ENCODE measurements at regions not wholly inside any gene's neighbourhood (a gene's known extent, or its start where the extent isn't known, plus 50 kb on each side); places are given as distances from the start of the nearest gene placed in this dataset.

- Histone ChIP-seq H3K14ac (ENCODE audit: low read length) (no peak overlapping the region), H3K18ac (ENCODE audit: low read length) (no peak overlapping the region), H2BK120ac (ENCODE audit: low read depth, low read length) (no peak overlapping the region), H3K36me3 (replicated peaks in 1 of 2; ENCODE audit: control insufficient read depth in 2 of 2, insufficient read depth in 2 of 2, low read length in 2 of 2) (no peaks in the 10 kb centered on the region), H3K4me3 (ENCODE audit: low read length in 2 of 2) (no peak overlapping the region), H2AFZ (ENCODE audit: low read length) (no peak overlapping the region), H3K27ac (replicated peaks; ENCODE audit: low read length) (no peak overlapping the region), H3K4me2 (ENCODE audit: insufficient read depth, low read length, poor library complexity, severe bottlenecking) (no peak overlapping the region), H2BK5ac (ENCODE audit: low read length) (no peak overlapping the region), H2BK15ac (ENCODE audit: low read length) (no peak overlapping the region), H3K27me3 (ENCODE audit: control insufficient read depth in 3 of 3, insufficient read depth in 3 of 3, low read depth in 1 of 3, low read length in 3 of 3) (no peaks in the 10 kb centered on the region), H3K4ac (ENCODE audit: low read length) (no peak overlapping the region), H4K91ac (ENCODE audit: low read depth, low read length, poor library complexity) (no peak overlapping the region), H2BK12ac (ENCODE audit: low read length) (no peak overlapping the region), H3K4me1 (ENCODE audit: control insufficient read depth in 2 of 2, insufficient read depth in 1 of 2, low read depth in 1 of 2, low read length in 2 of 2) (no peaks in the 10 kb centered on the region), H3K23ac (ENCODE audit: low read depth, low read length, poor library complexity) (no peak overlapping the region), H3K9ac (ENCODE audit: low read depth, low read length, poor library complexity) (no peak overlapping the region), H2AK5ac (ENCODE audit: low read depth, low read length) (no peak overlapping the region), H3K9me3 (replicated peaks in 1 of 2; ENCODE audit: control insufficient read depth in 2 of 2, insufficient read depth in 1 of 2, low read depth in 1 of 2, low read length in 2 of 2) (no peaks in the 10 kb centered on the region), H4K8ac (ENCODE audit: low read depth, low read length) (no peak overlapping the region), H3K79me1 (ENCODE audit: low read depth, low read length) (no peaks in the 10 kb centered on the region)
- DNase-seq (ENCODE audit: low spot score): no peak
- WGBS, 2 donors (ENCODE audit: extremely low coverage in 2 of 2, insufficient read length in 2 of 2, insufficient replicate concordance in 1 of 2): no CpG with 5 or more reads among the region's 2 CpGs
These were observed 170.5 kb downstream of the AREG start for GRCh38 chr4:74615411-74615810.

GRCh38 chr4:74618166-74618565 lies 173.2 kb downstream of the AREG start:
- H2AK5ac ChIP-seq (ENCODE audit: low read depth, low read length): no peak overlapping the region
- H3K4ac ChIP-seq (ENCODE audit: low read length): no peak overlapping the region
- WGBS, 2 donors (ENCODE audit: extremely low coverage in 2 of 2, insufficient read length in 2 of 2, insufficient replicate concordance in 1 of 2): no CpG with 5 or more reads among the region's 1 CpG
- no peak overlapping the region for H2BK5ac ChIP-seq (ENCODE audit: low read length)
- DNase-seq (ENCODE audit: low spot score): no peak
- H2AFZ ChIP-seq (ENCODE audit: low read length): no peak overlapping the region
- no peak overlapping the region for H4K8ac ChIP-seq (ENCODE audit: low read depth, low read length)
- H2BK15ac ChIP-seq (ENCODE audit: low read length): no peak overlapping the region
- H3K79me1 ChIP-seq (ENCODE audit: low read depth, low read length): no peaks in the 10 kb centered on the region
- no peaks in the 10 kb centered on the region for H3K27me3 ChIP-seq (ENCODE audit: control insufficient read depth in 3 of 3, insufficient read depth in 3 of 3, low read depth in 1 of 3, low read length in 3 of 3)
- no peak overlapping the region for H3K23ac ChIP-seq (ENCODE audit: low read depth, low read length, poor library complexity)
- no peak overlapping the region for H3K4me3 ChIP-seq (ENCODE audit: low read length in 2 of 2)
- H3K4me2 ChIP-seq (ENCODE audit: insufficient read depth, low read length, poor library complexity, severe bottlenecking): no peak overlapping the region
- no peak overlapping the region for H2BK120ac ChIP-seq (ENCODE audit: low read depth, low read length)
- H3K18ac ChIP-seq (ENCODE audit: low read length): no peak overlapping the region
- H3K27ac ChIP-seq (replicated peaks; ENCODE audit: low read length): no peak overlapping the region
- H2BK12ac ChIP-seq (ENCODE audit: low read length): no peak overlapping the region
- H3K14ac ChIP-seq (ENCODE audit: low read length): no peak overlapping the region
- H3K4me1 ChIP-seq (ENCODE audit: control insufficient read depth in 2 of 2, insufficient read depth in 1 of 2, low read depth in 1 of 2, low read length in 2 of 2): no peaks in the 10 kb centered on the region
- H4K91ac ChIP-seq (ENCODE audit: low read depth, low read length, poor library complexity): no peak overlapping the region
- H3K9ac ChIP-seq (ENCODE audit: low read depth, low read length, poor library complexity): no peak overlapping the region
- no peaks in the 10 kb centered on the region for H3K9me3 ChIP-seq (replicated peaks in 1 of 2; ENCODE audit: control insufficient read depth in 2 of 2, insufficient read depth in 1 of 2, low read depth in 1 of 2, low read length in 2 of 2)
- H3K36me3 ChIP-seq (replicated peaks in 1 of 2; ENCODE audit: control insufficient read depth in 2 of 2, insufficient read depth in 2 of 2, low read length in 2 of 2): no peaks in the 10 kb centered on the region

DNA sequence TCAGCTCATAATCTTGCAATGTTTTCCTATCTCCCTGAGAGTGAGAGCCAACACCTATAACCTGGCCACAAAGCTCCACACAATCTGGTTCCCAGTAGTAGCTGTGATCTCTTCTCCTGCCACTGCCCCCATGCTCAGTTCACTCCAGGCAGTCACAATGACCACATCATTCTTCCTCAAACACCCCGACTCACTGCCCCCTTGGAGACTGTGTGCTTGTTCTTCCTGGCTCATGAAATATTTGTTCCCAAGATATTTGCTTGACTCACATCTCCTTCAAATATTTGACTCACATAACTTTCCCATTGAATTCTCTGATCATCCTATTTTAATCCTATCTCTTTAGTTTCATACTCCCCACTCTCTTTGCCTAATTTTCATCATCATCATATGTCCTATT lies 173.7 kb downstream of the AREG start:
- no CpG with 5 or more reads among the region's 1 CpG for WGBS, 2 donors (ENCODE audit: extremely low coverage in 2 of 2, insufficient read length in 2 of 2, insufficient replicate concordance in 1 of 2)
- no peak overlapping the region for H3K4me3 ChIP-seq (ENCODE audit: low read length in 2 of 2)
- no peaks in the 10 kb centered on the region for H3K36me3 ChIP-seq (replicated peaks in 1 of 2; ENCODE audit: control insufficient read depth in 2 of 2, insufficient read depth in 2 of 2, low read length in 2 of 2)
- H2AK5ac ChIP-seq (ENCODE audit: low read depth, low read length): no peak overlapping the region
- no peak overlapping the region for H3K27ac ChIP-seq (replicated peaks; ENCODE audit: low read length)
- no peak overlapping the region for H2BK15ac ChIP-seq (ENCODE audit: low read length)
- no peak overlapping the region for H3K9ac ChIP-seq (ENCODE audit: low read depth, low read length, poor library complexity)
- no peaks in the 10 kb centered on the region for H3K79me1 ChIP-seq (ENCODE audit: low read depth, low read length)
- no peak overlapping the region for H3K23ac ChIP-seq (ENCODE audit: low read depth, low read length, poor library complexity)
- no peaks in the 10 kb centered on the region for H3K9me3 ChIP-seq (replicated peaks in 1 of 2; ENCODE audit: control insufficient read depth in 2 of 2, insufficient read depth in 1 of 2, low read depth in 1 of 2, low read length in 2 of 2)
- H3K14ac ChIP-seq (ENCODE audit: low read length): no peak overlapping the region
- H2BK120ac ChIP-seq (ENCODE audit: low read depth, low read length): no peak overlapping the region
- no peak overlapping the region for H3K4ac ChIP-seq (ENCODE audit: low read length)
- no peak overlapping the region for H3K4me2 ChIP-seq (ENCODE audit: insufficient read depth, low read length, poor library complexity, severe bottlenecking)
- H3K27me3 ChIP-seq (ENCODE audit: control insufficient read depth in 3 of 3, insufficient read depth in 3 of 3, low read depth in 1 of 3, low read length in 3 of 3): no peaks in the 10 kb centered on the region
- H2BK5ac ChIP-seq (ENCODE audit: low read length): no peak overlapping the region
- no peak overlapping the region for H3K18ac ChIP-seq (ENCODE audit: low read length)
- no peaks in the 10 kb centered on the region for H3K4me1 ChIP-seq (ENCODE audit: control insufficient read depth in 2 of 2, insufficient read depth in 1 of 2, low read depth in 1 of 2, low read length in 2 of 2)
- H2AFZ ChIP-seq (ENCODE audit: low read length): no peak overlapping the region
- H2BK12ac ChIP-seq (ENCODE audit: low read length): no peak overlapping the region
- no peak for DNase-seq (ENCODE audit: low spot score)
- no peak overlapping the region for H4K8ac ChIP-seq (ENCODE audit: low read depth, low read length)
- H4K91ac ChIP-seq (ENCODE audit: low read depth, low read length, poor library complexity): no peak overlapping the region

- no peaks in the 10 kb centered on the region for H3K79me1 ChIP-seq (ENCODE audit: low read depth, low read length)
- H2BK12ac ChIP-seq (ENCODE audit: low read length): no peak overlapping the region
- no peak overlapping the region for H3K4me2 ChIP-seq (ENCODE audit: insufficient read depth, low read length, poor library complexity, severe bottlenecking)
- no peak overlapping the region for H3K4ac ChIP-seq (ENCODE audit: low read length)
- DNase-seq (ENCODE audit: low spot score): no peak
- H2BK120ac ChIP-seq (ENCODE audit: low read depth, low read length): no peak overlapping the region
- H4K8ac ChIP-seq (ENCODE audit: low read depth, low read length): no peak overlapping the region
- H3K9me3 ChIP-seq (replicated peaks in 1 of 2; ENCODE audit: control insufficient read depth in 2 of 2, insufficient read depth in 1 of 2, low read depth in 1 of 2, low read length in 2 of 2): no peaks in the 10 kb centered on the region
- no peaks in the 10 kb centered on the region for H3K36me3 ChIP-seq (replicated peaks in 1 of 2; ENCODE audit: control insufficient read depth in 2 of 2, insufficient read depth in 2 of 2, low read length in 2 of 2)
- no peak overlapping the region for H3K14ac ChIP-seq (ENCODE audit: low read length)
- H2AK5ac ChIP-seq (ENCODE audit: low read depth, low read length): no peak overlapping the region
- H3K23ac ChIP-seq (ENCODE audit: low read depth, low read length, poor library complexity): no peak overlapping the region
- no peak overlapping the region for H2BK5ac ChIP-seq (ENCODE audit: low read length)
- no peaks in the 10 kb centered on the region for H3K4me1 ChIP-seq (ENCODE audit: control insufficient read depth in 2 of 2, insufficient read depth in 1 of 2, low read depth in 1 of 2, low read length in 2 of 2)
- no peaks in the 10 kb centered on the region for H3K27me3 ChIP-seq (ENCODE audit: control insufficient read depth in 3 of 3, insufficient read depth in 3 of 3, low read depth in 1 of 3, low read length in 3 of 3)
- H2AFZ ChIP-seq (ENCODE audit: low read length): no peak overlapping the region
- no peak overlapping the region for H3K18ac ChIP-seq (ENCODE audit: low read length)
- H3K27ac ChIP-seq (replicated peaks; ENCODE audit: low read length): no peak overlapping the region
- no CpG with 5 or more reads among the region's 2 CpGs for WGBS, 2 donors (ENCODE audit: extremely low coverage in 2 of 2, insufficient read length in 2 of 2, insufficient replicate concordance in 1 of 2)
- no peak overlapping the region for H4K91ac ChIP-seq (ENCODE audit: low read depth, low read length, poor library complexity)
- H3K9ac ChIP-seq (ENCODE audit: low read depth, low read length, poor library complexity): no peak overlapping the region
- H2BK15ac ChIP-seq (ENCODE audit: low read length): no peak overlapping the region
- H3K4me3 ChIP-seq (ENCODE audit: low read length in 2 of 2): no peak overlapping the region
These were observed 174.2 kb downstream of the BTC start for GRCh38 chr4:74619931-74620702.
